HG03354 (cell line): ENCODE measurements at regions not wholly inside any gene's neighbourhood (a gene's known extent, or its start where the extent isn't known, plus 50 kb on each side); places are given as distances from the start of the nearest gene placed in this dataset.

Source experiments
- ATAC-seq: cut with Tn5 transposase; IDR thresholded peaks from one replicate; pipeline ENCODE4 v1.9.1; 2021; ENCODE audit warnings: mild to moderate bottlenecking; ENCODE audit not compliant: unreplicated experiment, poor library complexity, severe bottlenecking

DNA sequence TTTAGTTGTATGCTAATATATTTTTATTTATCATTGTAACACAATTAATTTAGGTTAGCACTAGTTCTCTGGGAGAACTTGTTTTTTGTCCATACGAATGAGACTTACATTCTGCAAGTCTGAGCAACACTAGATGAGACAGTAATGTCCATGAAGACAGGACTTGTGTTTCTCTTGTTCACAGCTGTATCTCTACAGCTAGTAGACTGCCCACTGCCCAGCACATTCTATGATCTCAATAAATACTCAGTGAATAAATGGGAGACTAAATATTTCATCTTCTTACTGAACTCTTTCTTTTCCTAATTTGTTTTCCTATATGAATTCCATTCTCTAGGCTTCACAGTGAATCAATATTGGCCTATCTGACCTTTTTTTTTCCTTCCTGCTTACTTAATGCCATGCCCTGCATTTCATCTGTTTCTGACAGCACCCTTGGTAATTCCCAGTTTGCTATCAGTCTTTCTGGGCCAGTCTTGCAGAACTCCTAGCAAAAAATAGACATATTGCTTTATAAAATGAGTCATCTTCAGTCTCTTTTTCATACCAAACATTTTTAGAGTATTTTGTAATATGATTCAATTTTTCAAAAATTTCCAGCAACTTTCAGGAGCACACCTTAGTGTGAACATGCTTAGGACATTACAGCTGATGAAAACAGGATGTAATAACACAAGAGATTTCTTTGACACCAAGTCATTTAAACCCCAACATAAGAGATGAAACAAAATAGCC lies 185.5 kb upstream of the ATP2B1 start:
- ATAC-seq: no peak

DNA sequence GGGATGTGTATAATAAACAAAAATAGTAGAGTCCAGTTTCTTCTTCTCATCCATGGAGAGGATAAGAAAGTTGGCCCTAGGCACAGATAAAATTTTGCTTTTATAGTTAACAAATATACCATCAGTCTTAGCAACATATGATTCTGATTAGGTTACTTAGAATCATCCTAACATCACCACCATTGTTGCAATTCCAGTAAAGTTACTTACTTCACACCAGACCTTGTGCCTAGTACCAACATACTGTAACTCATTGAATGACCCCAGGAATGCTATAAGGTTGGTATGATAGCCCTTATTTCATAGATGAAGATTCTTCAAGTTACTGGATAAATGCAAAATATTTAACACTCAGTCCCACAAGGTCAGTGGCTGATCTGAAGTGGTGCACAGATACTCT lies 183.8 kb upstream of the ATP2B1 start:
- no peak for ATAC-seq

DNA sequence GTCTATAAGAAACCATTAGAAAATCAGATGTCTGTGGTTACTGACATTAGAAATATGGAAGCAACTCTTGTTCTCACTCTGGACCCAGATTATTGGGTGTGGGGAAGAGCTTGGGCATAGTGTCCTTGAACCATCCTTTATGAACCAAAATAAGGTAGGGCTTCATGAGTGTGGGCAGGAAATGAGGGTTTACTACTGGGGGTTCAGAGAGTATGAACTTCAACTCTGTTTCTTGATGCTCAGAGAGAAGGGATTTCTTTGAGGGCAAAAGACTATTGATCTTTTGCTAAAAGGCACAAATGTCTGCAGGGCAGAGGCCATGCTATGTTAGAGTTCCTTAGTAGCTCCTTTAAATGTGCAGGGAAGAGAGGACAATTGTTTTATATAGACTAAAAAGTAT lies 183.3 kb upstream of the ATP2B1 start:
- no peak for ATAC-seq

DNA sequence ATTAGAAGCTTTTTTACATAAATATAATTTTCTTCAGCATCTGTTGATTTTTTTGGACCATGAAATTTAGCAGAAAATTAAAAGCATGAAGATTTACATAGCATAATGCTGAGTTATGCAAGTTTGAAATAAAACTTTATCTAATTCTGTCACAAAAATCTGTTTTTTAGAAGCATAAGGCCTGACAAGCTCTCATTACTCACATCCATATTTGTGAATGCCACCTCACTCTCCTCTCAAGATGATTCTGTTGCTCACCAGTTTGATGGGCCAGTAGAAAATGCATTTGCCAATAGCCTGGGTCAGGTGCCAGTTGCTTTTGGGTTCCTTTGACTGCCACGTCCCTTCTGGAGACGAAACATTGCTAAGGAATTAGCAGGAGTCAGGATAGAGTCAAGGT lies 181.5 kb upstream of the ATP2B1 start:
- ATAC-seq: no peak

DNA sequence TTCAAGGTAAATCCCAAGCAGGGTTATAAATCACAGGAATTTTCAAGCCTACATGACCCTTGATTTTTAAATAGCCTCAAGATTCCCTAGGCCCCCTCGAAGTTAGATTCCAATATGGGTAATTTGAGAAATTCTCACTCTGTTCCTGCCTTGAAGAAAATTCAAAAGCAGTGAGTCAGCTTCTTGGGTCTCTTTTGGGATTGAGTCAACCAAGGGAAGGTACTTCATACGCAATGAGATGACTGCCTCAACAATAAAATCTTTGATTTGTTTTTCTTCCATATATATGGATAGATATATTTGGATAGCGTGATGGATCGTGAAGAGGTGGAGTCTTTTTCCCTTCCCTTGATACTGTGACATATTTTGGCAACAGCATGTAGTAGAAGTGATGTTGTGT lies 180.4 kb upstream of the ATP2B1 start:
- no peak for ATAC-seq

DNA sequence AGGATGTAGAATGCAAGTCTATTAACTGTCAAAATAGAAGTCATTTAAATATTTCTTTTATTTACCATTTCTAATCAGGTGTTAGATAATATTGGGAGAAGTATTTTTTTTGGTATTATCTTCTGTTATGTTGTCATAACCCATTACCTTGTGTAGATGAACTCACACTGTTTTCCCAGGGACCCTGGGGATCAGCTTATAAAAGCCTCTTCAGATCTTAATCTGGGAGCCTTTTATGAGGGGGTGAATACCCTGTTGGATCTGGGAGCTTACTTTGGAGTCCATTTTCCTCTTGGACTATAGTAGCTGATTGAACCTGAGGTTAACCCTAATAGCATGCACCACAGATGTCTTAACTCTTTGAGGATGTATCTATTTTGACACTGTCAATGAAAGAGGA lies 176.3 kb upstream of the ATP2B1 start:
- ATAC-seq: no peak

DNA sequence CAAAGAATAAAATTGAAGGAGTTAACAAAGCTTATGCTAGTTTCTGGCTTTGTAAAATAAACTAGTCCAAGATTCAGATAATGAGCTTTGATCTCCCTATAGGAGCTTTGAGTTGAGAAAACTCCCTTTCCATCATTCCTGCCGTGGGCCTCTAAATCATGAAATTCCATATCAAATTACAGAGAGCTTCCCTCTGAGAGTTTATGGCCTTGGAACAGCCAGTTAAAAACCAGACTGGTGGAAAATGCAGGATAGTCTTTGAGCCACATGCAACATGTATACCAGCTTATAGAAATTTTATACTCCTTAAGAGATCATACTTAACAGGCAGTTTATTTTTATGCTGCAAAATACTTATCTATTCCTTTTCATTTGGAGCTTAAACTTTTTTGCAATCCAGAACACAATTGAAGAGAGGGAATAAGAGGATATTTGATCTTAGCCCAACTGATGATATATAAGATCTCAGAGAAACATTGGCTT lies 175.8 kb upstream of the ATP2B1 start:
- no peak for ATAC-seq

DNA sequence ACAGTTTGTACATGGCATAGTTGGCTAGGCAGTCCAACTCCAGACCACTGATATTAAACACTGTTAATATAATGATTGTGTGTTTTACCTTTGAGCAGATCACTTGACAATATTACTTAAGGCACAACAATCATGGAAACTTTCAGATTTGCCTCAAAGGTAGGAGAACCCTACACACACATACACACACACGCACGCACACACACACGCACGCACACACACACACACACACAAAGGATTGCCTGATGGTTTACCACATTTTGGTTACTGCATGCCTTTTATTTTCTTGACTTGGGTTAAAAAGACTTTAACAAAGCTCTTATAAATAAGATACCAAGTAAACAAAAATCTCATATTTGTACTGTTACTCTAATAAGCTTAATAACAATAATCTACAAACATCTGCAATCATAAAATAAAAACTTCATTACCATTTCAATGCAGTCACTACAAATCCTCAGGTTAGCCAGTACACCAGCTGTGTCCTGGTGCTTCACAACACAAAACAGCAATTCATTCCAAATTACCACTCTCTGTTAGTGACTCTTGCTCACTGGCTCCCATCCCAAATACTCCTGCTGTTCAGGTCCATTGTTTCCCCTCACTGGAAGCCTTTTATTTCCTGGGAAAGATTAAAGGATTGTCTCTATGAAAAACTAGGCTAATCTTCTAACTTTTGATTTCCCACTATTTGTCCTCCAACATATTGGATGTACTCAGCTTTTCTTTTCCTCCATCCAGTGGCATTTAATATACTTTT lies 175.2 kb upstream of the ATP2B1 start:
- ATAC-seq: no peak

DNA sequence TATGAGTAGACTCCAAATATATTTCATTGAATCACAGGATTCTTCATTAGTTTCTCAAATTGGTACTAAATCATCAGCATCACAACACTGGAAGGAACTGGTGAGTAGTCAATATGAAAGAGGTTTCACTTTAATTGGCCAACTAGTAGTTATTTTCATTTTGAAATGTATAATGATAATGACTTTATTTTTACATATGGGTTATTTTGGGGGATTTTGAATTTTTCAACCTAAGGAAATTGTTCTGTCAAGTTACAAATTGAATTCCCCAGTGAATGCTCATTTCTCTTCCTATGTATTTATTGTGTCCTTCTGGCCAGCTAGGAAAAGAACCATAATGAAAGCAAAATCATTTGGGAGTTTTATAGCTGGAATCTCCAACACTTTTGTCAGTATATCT lies 174.2 kb upstream of the ATP2B1 start:
- no peak for ATAC-seq

DNA sequence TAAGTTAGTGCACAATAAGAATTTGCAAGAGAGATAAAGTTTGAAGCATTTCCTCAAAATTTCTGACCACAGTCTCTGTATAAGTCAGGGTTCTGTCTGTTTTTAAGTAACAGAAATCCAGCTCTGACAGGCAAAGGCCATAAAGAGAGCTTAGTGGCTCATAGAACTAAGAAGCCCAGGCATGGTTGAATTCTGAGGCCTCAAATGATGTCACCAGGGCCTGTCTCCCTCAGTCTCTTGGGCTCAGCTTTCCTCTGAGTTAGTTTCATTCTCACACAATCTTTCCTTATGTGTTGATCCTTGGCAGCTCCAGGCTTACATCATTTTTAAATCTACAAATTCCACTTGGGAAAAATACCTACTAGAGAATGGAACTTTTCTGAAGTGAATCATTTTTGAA lies 173.4 kb upstream of the ATP2B1 start:
- peak; percentile 48 for ATAC-seq

DNA sequence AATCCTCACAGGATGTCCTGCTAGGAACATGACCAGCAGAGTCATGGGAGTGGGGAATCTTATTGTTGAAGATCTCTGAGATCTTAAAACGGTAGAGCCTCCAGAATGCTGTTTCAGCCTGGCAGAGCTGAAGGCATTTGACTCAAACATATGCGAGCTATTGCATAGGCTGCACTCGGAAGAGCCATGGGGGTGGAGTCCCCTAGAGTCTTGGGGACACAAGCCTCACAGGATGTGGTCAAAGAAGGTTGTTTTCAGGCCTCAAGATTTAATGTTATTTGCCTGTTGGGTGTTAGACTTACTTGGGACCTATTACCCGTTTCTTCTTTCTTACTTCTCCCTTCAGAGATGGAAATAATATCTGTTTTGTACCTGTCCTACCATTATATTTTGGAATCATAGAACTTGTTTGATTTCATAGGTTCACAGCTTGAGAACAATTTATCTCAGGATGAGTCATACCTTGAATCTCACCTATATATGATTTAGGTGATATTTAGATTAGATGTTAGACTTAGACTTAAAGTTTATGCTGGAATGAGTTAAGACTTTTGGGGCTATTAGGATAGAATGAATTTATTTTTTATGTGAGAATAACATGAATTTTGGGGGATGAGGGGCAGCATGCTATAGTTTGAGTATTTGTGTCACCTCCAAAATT lies 172.2 kb upstream of the ATP2B1 start:
- ATAC-seq: peak; percentile 95

DNA sequence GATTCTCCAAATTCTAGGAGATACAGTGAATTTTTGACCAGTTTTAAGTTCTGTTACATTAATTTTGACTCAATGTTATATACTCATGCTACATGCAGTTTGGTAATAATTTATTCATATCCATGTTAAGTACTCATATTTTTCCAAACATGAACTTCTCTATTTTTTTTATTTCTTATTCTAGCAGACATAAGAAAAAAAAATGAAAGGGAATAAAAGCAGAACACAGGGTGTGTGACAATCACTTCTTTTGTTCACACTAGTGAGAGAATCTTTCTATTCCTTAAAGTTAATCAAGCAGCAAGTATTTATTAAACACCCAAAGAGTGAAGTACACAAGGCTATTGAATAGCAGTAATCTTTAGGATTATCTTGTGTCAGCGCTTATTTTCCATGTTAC lies 171.1 kb upstream of the ATP2B1 start:
- no peak for ATAC-seq

DNA sequence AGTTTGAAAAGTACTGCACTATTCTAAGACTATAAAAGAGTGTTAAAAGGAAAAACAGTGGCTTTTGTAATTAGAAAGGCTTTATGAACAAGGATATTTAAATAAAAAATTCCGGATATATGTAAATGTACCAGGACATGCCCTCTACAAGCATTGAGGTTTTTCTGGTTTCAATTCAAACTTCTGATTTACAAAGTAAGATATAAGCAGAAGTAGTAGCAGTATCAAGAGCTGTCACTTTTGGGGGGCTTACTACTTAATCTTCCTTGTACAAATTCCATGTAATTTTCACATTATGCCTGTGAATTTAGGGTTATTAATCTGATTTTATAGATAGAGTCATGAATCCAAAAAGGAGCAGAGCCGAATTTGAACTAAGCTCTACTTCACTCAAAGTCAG lies 170.3 kb upstream of the ATP2B1 start:
- ATAC-seq: no peak

DNA sequence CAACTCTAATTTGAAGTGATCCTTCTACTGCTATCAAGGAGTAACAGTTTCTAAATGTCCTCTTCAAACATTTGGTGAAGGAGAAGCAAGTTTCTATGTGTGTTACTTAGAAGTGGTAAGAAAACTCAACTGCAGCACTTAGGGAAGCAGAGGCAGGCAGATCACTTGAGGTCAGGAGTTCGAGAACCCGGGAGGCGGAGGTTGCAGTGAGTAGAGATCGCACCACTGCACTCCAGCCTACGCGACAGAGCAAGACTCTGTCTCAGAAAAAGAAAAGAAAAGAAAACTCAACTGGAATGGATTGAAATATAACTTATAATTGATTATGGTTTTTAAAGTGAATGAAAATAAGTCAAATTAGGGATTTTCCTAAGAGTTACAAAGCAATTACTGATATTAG lies 169.7 kb upstream of the ATP2B1 start:
- ATAC-seq: no peak

DNA sequence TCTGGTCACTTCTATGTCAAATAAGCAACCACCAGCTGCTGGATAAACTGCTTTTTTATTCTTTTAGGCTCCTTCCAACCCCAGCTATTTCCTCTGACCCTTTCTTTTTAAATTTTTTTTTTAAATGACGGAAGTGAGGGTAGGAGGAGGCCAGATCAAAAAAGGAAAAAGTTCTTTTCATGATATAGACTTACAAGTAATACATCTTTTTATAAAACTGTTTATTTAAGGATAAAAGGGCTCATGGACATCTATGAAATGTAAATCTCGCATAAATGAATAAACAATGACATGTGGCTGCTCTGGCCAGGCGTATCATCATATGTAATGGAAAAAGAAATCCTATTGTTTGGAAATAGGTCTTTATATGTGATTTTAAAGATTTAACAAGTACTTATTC lies 169.0 kb upstream of the ATP2B1 start:
- ATAC-seq: no peak

DNA sequence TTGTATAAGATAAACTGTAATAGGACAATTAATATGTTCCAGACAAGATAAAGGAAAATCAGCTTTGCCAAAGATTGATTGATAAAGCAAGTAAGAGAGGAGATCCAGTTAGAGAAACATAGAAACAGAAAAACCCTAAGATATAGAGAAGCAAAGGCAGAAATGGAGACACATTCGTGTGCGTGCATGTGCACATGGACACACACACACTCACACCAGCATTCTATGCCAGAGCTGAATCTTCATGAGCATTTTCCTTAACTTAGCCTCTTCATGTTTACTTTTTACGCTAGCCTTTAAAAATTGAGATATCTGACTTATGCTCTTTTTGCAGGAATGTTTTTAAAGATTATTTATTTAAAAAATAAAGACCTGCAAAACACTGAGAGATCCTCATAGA lies 168.5 kb upstream of the ATP2B1 start:
- ATAC-seq: no peak

DNA sequence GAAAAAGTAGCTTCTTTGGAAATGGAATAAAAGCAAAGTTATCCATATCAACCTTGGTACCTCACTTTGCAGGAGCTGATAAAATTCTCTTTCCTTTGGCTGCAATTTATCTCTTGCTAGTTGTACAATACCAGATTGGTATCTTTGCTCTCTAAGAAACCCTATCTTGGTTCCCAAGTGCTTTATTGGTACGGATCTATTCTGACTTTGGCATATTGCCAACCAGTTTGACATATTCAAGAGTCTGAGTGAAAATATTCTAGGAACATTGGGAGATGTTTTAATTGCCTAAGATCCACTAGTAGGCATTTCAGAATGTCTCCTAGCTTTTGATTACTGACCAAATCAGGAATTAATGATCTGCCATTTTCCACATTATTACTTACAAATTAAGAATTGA lies 167.2 kb upstream of the ATP2B1 start:
- ATAC-seq: no peak

DNA sequence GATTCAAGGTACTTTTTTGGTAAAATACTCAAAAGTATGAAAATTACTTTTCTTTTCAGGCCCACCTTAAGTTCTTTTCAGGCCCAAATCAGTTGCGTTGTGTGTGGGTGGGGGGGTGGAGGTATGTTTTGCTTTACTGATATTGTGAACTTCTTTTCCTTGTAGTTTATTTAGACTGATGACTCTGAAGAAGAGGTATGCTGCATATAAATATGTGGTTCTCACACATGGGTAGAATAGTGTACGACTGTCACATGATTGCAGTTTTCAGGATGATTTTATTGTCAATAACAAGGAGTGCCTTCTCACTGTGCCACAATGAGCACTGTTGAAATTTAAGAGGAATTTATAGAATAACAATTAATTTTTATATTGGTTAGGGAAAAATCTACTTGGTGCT lies 166.6 kb upstream of the ATP2B1 start:
- no peak for ATAC-seq

DNA sequence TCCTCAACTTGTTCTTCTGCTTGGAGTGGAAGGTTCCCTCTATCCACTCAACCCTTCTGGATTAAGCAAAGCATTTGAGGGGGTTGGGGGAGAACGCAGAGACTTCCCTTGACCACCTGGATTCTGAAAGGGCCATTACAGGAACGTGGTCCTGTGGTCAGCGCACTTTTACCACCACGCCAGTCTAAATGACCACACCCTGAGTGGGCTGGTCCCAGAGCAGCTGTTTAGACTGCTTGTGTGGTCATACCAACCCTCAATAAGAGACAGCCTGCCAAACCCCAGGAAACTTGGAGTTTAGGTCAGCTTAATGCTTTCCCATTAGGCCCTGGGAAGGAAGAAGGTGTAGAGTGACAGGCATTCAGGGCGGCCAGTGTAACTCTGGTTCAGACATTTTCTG lies 165.5 kb upstream of the ATP2B1 start:
- ATAC-seq: no peak

DNA sequence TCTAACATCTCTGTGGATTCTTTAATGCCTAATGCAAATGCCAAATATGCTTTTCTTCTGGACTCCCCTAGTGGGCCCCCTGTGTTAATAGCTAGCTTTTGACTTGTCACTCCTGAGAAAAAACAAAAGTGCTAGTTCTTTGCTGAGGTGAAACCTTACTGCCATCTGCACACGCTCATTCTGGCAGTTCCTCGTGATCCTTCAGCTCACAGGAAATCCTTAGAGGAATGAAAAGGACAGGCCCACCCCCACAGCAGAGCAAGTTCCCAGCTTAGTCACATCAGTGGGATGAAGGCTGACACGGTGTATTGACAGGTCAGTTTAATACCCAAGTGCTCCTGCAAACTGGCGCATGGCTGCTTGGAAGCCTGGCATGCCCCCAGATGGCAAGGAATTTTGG lies 165.1 kb upstream of the ATP2B1 start:
- ATAC-seq: peak; percentile 66
